A172 (cell line): ENCODE measurements at regions not wholly inside any gene's neighbourhood (a gene's known extent, or its start where the extent isn't known, plus 50 kb on each side); places are given as distances from the start of the nearest gene placed in this dataset.
A peak's percentile ranks its signal among the peaks of the same experiment; 100 is the strongest.
"Not testable (repeated sequence)": the region's sequence is repeated elsewhere in the genome, so short reads cannot be mapped to it uniquely, and the experiment has no call there.

Experiments used
- DNase-seq: peaks from one replicate; pipeline ENCODE4 v3.0.0-alpha.2; 2015; ENCODE audit warnings: low spot score

DNA sequence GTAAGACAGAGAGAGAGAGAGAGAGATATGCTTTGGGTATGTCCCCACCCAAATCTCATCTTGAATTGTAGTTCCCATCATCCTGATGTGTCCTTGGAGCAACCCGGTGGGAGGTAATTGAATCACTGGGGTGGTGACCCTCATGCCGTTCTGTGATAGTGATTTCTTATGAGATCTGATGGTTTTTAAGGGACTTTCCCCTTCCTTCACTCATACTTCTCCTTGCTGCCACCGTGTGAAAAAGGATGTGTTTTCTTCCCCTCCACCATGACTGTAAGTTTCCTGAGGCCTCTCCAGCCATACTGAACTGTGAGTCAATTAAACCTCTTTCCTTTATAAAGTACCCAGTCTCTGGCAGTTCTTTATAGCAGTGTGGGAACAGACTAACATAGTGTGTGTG is 60.3 kb downstream of the EOMES start:
- no peak for DNase-seq

DNA sequence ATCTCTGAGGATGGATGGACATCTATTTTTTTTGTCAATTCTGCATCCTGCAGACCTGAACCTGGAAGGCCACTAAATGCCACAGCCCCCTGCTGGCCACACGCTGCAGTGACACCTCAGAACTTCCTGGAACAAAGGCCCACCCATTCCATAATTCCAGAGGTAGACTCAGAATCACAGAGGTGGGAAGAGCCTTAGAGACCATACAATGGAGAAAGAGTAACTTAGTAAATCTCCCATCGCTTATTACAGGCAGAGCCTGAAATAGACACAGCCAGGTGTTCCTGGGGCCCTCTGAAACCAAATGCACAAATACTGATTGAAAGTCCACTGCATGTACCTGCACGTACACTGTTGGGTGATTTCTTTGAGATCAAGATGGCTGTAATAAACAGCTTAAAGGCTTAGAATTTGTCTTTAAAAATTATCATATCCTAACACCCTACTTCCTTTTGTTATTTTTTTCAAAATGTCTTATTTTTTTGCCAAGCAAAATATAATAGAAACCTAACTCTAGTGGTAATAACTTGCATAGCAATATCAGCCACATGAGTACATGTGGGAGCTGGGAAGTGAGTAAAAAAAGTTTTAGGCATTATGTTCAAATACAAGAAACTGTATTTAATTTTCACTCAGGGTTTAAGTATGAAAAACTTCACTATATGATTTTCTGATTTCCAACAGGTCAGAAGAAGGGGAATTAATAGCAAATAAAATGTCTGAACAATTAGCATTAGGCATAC is 62.7 kb downstream of the EOMES start:
- peak; percentile 63 for DNase-seq

GRCh38 chr3:27658741-27659140 is 63.4 kb downstream of the EOMES start:
- no peak for DNase-seq

DNA sequence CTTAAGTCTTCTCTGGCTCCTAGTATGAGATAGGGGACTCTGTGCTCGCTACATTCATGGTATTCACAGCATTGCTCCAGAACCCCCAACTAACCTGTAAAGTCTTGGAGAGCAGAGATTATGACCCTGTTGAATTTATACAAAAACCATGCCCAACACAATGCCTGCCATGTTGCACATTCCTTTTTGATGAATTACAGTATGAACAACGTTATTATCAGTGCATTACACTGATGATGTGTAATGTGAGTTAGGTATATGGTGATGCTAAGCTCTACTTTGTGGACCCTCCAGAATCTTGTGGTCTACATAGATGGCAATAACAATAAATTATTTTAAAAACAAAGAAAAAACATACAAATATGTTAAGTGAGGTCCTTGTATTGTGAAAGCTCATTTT is 64.3 kb downstream of the EOMES start:
- no peak for DNase-seq

- peak; percentile 31 for DNase-seq
These were observed 64.7 kb downstream of the EOMES start for GRCh38 chr3:27657404-27657803.

DNA sequence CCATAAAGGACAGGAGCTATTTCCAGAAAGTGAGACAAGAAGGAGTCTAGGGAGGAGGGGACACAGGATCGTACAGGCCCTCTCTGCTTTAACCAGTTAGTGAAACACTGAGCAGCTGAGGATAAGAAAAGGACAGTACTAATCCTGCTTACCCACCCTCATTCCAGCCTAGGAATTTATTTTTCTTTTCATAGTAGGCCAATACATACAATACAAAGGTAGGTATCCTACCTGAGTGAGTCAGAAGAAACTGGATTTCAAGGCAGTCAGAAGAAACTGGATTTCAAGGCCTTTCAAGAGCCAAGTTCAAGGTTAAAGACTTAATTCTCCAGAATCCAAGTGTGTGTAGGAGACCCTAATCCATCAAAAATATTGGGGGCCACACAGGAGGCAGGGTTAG is 65.3 kb downstream of the EOMES start:
- DNase-seq: no peak

DNA sequence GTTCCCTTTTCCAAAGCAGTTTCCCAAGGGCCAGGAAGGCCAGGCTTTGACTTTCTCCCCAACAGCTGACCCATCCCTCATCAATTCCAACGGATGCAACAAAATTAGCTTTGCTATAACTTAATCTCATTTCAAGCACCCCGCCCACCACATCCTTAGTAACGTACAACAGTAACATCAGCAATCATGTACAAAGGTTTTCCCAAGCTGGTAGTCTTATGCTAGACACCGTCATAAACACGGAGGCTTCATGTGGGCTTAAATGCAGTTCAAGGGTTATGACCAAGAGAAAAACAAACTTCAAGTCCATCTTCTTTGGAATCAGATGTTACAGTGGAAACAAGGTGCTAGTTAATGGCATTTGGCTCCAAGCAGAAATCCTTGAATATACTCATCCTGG is 66.6 kb downstream of the EOMES start:
- no peak for DNase-seq

- no peak for DNase-seq
These were observed 68.1 kb downstream of the EOMES start for GRCh38 chr3:27653803-27654558.

DNA sequence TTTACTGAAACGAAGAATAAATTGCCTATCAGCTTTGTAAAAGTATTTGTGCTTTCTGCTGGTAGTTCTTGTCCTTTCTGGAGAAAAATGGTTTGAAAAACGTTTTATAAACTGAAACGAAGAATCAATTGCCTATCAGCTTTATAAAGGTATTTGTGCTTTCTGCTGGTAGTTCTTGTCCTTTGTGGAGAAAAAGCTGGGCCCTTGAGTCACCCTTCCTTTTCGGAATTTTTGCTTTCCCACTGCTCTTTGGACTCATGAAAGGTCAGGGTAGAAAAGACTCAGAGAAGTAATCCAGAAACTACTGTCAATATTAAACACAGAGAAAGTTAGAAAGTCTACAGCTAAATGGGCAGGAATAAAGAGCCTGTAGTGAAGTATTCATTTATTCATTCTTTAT is 72.8 kb downstream of the EOMES start:
- DNase-seq: no peak

GRCh38 chr3:27646896-27647295 is 75.2 kb downstream of the EOMES start:
- DNase-seq: no peak

DNA sequence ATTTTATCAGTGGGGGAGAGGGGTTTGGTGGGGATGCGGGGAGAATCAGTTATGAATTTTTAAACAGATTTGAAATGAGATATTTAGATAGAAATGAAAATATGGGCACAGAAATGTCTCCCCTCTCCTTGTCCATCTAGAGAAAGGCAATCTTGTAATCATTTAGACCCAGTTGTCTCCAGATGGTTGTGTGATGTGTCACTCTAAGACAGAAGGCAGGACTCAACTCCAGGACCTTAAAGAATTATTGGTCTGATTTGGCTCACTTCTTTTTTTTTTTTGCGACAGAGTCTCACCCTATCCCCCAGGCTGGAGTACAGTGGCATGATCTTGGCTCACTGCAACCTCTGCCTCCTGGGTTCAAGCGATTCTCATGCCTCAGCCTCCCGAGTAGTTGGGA is 77.2 kb downstream of the EOMES start:
- DNase-seq: no peak

DNA sequence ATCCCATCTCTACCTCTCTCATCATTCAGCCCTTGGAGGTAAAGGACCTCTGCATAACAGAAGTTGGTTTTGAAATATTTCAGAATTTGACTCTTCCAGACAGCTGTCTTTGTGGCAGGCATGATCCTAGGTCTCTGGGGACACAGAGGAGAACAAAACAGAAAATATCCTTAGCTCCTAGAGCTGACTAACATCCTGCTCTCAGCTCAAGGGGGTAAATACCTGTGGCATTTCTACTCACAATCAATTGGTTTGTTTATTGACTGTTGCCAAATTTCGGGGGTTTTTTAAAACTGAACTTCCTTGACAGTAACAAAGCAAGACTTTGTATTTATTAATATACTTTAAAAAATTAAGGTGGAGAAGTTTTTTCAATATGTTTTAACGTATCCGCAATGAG is 78.8 kb downstream of the EOMES start:
- no peak for DNase-seq

DNA sequence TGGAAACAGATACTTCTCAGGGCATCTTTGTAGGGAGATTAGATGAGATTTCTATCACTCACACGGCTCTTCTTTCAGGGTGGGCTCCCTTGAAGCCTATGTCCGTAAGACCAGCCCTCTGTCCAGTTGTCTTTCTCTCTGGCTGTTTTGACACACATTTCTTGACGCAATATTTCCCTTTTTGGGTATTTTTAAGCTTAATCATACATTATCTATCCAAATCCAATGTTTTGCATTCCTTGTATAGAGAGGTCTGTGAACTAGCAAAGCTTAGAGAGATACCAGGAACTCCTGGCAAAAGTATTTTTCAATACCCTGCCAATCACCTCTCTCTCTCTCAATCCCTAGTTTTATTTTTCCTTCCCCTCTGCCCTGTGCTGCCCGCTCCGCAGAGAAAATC is 79.3 kb downstream of the EOMES start:
- DNase-seq: no peak

DNA sequence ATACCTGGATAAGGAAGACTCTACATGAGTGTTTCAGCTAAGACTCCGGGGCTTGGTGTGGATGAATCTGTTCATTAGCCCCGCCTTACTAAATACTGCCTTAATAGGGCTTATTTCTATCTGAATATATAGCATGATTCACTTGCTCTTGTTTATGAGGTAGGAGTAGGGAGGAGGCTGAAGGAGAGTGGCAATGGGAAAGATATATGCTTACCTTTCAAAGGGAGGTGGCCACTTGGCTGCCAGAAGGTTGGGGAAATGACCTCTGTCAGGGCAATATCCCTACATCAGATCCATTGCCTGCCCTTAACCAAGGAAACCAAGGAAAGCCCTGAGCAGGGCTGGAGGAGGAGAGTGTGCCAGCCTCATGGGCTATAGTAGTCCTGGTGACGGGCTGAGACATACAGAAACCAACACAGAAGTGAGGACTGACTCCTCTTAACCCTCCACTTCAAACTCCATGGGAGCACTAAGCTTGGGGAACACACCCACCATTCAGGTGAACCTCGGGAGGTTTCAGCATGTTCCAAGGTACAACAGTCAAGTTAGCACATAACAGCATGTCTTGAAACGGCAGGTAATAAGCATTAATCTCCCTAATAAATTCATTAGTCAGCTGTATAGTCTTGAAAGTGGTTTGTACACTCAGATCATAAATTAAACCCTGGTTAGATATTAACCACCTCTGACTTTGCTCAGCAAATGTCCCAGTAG is 80.1 kb downstream of the EOMES start:
- DNase-seq: no peak

DNA sequence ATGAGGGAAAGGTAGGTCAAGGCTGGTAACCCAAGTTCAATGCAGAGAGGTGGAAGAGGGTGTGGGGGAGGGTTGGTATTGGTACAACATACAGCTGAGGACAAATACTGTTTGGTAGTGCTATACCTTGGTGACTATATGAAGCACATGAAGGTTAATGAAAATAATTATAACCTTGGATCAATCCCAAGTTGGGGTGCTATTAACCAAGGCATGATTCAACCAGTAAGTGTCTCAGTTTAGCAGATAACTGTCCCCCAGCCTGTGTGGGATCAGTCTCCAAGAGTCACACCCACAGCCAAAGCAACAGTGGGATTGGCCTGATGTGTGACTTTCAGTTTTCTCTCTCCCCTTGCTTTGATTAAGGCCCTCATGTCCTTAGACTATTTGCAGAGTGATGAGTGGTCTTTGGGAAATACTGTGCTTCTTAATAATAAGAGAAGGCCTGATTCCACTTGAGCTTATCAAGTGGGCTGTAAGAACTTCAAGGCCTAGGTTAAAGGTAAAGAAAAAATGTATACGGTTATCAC is 80.8 kb downstream of the EOMES start:
- no peak for DNase-seq

DNA sequence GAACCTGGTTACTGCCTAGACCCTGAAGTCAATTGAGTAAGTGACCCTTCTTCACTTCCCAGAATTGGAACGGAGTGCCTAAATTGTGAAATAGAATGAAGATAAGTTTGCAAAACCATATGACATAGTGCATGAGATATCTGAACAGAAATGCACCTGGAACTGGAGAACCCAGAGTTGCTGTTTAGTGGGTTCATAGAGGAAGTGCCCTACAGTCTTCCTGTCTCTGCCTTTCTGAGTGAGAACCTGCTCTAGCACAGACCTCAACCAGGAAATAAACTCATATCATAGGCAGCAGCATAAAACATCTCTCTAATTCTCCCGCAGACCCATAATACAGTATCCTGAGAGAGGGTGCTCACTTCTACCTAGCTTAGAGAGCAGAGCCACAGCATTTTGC is 82.9 kb downstream of the EOMES start:
- no peak for DNase-seq

DNA sequence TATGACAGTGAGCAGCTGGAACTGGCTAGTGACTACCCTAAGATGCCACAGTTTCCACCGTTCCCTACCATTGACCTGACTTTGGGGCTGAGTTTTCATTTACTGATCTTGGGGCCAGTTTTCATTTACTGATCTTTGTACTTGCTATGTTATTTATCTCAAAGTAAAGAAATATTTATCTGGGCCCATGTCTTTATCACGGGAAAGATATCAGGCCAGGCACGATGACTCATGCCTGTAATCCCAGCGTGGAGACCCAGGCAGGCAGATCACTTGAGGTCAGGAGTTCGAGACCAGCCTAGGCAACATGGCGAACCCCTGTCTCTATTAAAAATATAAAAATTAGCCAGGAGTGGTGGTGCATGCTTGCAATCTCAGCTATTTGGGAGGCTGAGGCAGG is 83.5 kb downstream of the EOMES start:
- DNase-seq: no peak

DNA sequence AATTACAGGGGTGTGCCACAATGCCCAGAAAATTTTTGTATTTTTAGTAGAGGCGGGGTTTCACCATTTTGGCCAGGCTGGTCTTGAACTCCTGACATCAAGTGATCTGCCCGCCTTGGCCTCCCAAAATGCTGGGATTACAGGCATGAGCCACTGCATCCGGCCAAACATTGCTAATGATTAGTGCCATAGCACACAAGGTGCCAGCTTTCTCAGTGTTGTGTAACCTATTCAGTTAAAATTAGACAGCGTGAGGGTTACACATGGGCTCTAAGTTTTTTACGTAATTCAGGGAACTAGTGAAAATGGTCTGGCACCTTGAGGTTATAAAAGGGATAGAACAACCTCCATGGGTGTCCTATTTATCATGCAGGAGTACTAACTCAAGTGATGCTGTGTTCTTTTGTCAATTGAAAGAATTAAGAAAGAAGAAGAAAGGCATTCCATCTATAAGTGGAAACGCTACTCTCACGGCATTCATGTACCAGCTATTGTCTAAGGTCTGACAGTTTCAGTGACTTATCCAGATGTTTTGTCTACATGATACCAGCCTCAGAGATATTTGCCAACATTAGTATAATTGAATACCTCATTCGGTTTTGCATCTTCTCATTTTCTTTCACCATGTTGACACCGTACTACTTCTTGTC is 84.7 kb downstream of the EOMES start:
- no peak for DNase-seq

DNA sequence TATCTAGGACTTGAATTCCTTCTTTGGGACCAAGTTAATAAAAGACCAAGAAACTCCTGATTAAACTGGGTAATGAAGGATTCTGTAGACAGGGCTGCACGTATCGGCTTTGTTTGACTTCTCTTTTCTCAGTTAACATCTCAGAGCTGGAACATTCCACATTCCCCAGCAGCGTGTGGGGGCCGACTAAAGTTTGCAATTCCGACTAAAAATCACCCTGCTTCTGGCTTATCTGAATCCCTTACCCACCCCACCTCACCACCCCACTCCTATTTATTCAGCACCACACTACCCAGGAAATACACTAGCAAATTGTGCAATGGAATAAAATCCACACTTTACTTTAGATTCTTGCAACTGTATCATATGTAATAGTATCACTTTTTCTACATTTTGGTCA is 87.1 kb downstream of the EOMES start:
- not testable (repeated sequence) for DNase-seq

GRCh38 chr3:27633224-27633545 is 88.9 kb downstream of the EOMES start:
- peak; percentile 47 for DNase-seq

GRCh38 chr3:27632431-27633223 is 89.5 kb downstream of the EOMES start:
- DNase-seq: peak; percentile 35
